CD4-positive, alpha-beta memory T cell (primary cell): ENCODE measurements at regions not wholly inside any gene's neighbourhood (a gene's known extent, or its start where the extent isn't known, plus 50 kb on each side); places are given as distances from the start of the nearest gene placed in this dataset.
A peak's percentile ranks its signal among the peaks of the same experiment; 100 is the strongest.

Experiments used
- CTCF ChIA-PET: fragments of 350-600 bp; sonication (Branson Sonifier 250); formaldehyde crosslinking; loops from one replicate; lab custom pipeline; 2021; ENCODE audit warnings: inconsistent platforms; ENCODE audit not compliant: partially characterized antibody; lab: Charles Lee
- POLR2A ChIA-PET: fragments of 350-600 bp; sonication (Branson Sonifier 250); formaldehyde crosslinking; loops from one replicate; lab custom pipeline; 2021; ENCODE audit not compliant: partially characterized antibody; lab: Charles Lee
- DNase-seq, 5 donors: peaks; one replicate each; pipeline versions ENCODE4 v3.0.0 to v3.0.0-alpha.2; 2020 to 2022; ENCODE audit warnings: mixed read lengths in 1 of 5
- H3K27ac ChIP-seq: one replicate; pipeline ENCODE4 v1.7.0; 2013; ENCODE audit warnings: low read depth, low read length
- H3K27me3 ChIP-seq: 2 replicates; pipeline ENCODE4 v1.7.0; 2013; ENCODE audit warnings: mild to moderate bottlenecking, low read length, moderate library complexity; ENCODE audit not compliant: insufficient read depth
- H3K36me3 ChIP-seq: 2 replicates; pipeline ENCODE4 v1.7.0; 2013; ENCODE audit warnings: mild to moderate bottlenecking, low read length, moderate library complexity; ENCODE audit not compliant: insufficient read depth
- H3K4me1 ChIP-seq: 2 replicates; pipeline ENCODE4 v1.7.0; 2013; ENCODE audit warnings: mild to moderate bottlenecking, low read length, moderate library complexity; ENCODE audit not compliant: insufficient read depth
- H3K4me3 ChIP-seq, 2 donors: one replicate each; pipeline ENCODE4 v1.7.0; 2013; ENCODE audit warnings: low read length in 2 of 2, mild to moderate bottlenecking in 1 of 2
- H3K9me3 ChIP-seq, 2 donors: one replicate each; pipeline ENCODE4 v1.7.0; 2013; ENCODE audit warnings: low read length in 2 of 2, control low read depth in 1 of 2; ENCODE audit not compliant: control insufficient read depth in 1 of 2
- H3K27ac Mint-ChIP-seq, 7 donors: one replicate each; pipeline ENCODE4 v1.8.0; 2020 to 2021; ENCODE audit warnings: mixed read lengths in 7 of 7, mild to moderate bottlenecking in 6 of 7, inconsistent platforms in 3 of 7, moderate library complexity in 3 of 7
- H3K27me3 Mint-ChIP-seq, 2 donors: one replicate each; pipeline ENCODE4 v1.8.0; 2020 to 2021; ENCODE audit warnings: mixed read lengths in 2 of 2
- H3K36me3 Mint-ChIP-seq, 2 donors: one replicate each; pipeline ENCODE4 v1.8.0; 2020 to 2021; ENCODE audit warnings: mixed read lengths in 2 of 2, inconsistent platforms in 1 of 2, mild to moderate bottlenecking in 1 of 2
- H3K4me1 Mint-ChIP-seq, 4 donors: one replicate each; pipeline ENCODE4 v1.8.0; 2020 to 2021; ENCODE audit warnings: mixed read lengths in 4 of 4, mild to moderate bottlenecking in 1 of 4
- H3K4me3 Mint-ChIP-seq, 8 donors: one replicate each; pipeline ENCODE4 v1.8.0; 2020 to 2021; ENCODE audit warnings: mixed read lengths in 8 of 8, mild to moderate bottlenecking in 7 of 8, moderate library complexity in 6 of 8, inconsistent platforms in 3 of 8
- H3K9me3 Mint-ChIP-seq, 8 donors: one replicate each; pipeline ENCODE4 v1.8.0; 2020 to 2021; ENCODE audit warnings: mixed read lengths in 8 of 8, mild to moderate bottlenecking in 5 of 8, inconsistent platforms in 3 of 8, moderate library complexity in 1 of 8
- intact Hi-C: fragments of 100-400 bp; cut with micrococcal nuclease; formaldehyde crosslinking; loops from one replicate; pipeline ENCODE4 v1.15.1; 2023

GRCh38 chr9:11968631-11969030 lies 724.6 kb upstream of the TYRP1 start:
- H3K4me3 Mint-ChIP-seq, result no peak overlapping the region
- peaks cover 0 to 28% (median 16%) of the 10 kb centered on the region in 8 donors for H3K9me3 Mint-ChIP-seq
- POLR2A ChIA-PET, result no interaction called here
- CTCF ChIA-PET, result no interaction called here
- H3K27ac Mint-ChIP-seq, result no peak overlapping the region
- no peaks in the 10 kb centered on the region for H3K36me3 ChIP-seq
- no peak overlapping the region for H3K4me3 ChIP-seq
- DNase-seq, result no peak
- H3K4me1 Mint-ChIP-seq, result no peaks in the 10 kb centered on the region
- no peaks in the 10 kb centered on the region for H3K27me3 ChIP-seq
- no peak overlapping the region for H3K27ac ChIP-seq
- H3K4me1 ChIP-seq, result no peaks in the 10 kb centered on the region
- H3K27me3 Mint-ChIP-seq, result no peaks in the 10 kb centered on the region
- intact Hi-C loops, result no loop called here
- H3K9me3 ChIP-seq, result no peaks in the 10 kb centered on the region
- no peaks in the 10 kb centered on the region for H3K36me3 Mint-ChIP-seq

DNA sequence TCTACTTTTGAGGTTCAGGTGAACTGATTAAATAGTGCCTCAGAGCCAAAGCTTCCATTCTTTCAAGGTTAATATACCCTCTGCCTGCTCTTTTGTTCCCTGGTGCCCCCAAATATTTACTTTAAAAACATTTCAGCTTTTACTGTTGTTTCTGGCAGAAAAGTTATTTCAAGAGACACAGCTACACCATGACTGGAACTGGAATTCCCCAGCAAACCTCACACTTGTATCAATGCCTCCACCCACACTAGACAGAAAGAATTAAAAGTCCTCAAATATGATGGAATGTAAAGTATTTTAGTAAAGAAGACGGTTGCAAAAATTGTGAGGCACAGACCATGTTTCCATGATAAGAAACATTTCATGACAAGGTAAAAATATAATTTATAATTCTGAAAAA lies 720.2 kb upstream of the TYRP1 start:
- DNase-seq, result no peak
- H3K4me1 Mint-ChIP-seq, result no peaks in the 10 kb centered on the region
- H3K9me3 ChIP-seq, result no peaks in the 10 kb centered on the region
- no peaks in the 10 kb centered on the region for H3K36me3 ChIP-seq
- H3K27ac ChIP-seq, result no peak overlapping the region
- POLR2A ChIA-PET, result no interaction called here
- intact Hi-C loops, result no loop called here
- H3K4me3 Mint-ChIP-seq, result no peak overlapping the region
- H3K9me3 Mint-ChIP-seq, result peaks cover 0 to 27% (median 13%) of the 10 kb centered on the region in 8 donors
- H3K27me3 ChIP-seq, result no peaks in the 10 kb centered on the region
- no peak overlapping the region for H3K27ac Mint-ChIP-seq
- no peak overlapping the region for H3K4me3 ChIP-seq
- no peaks in the 10 kb centered on the region for H3K4me1 ChIP-seq
- no peaks in the 10 kb centered on the region for H3K36me3 Mint-ChIP-seq
- no peaks in the 10 kb centered on the region for H3K27me3 Mint-ChIP-seq
- CTCF ChIA-PET, result no interaction called here

- Histone ChIP-seq H3K9me3 (no peaks in the 10 kb centered on the region), H3K36me3 (no peaks in the 10 kb centered on the region), H3K27me3 (no peaks in the 10 kb centered on the region), H3K4me1 (no peaks in the 10 kb centered on the region), H3K27ac (no peak overlapping the region), H3K4me3 (no peak overlapping the region)
- H3K9me3 Mint-ChIP-seq, result peaks cover 0 to 31% (median 14%) of the 10 kb centered on the region in 8 donors
- no peaks in the 10 kb centered on the region for H3K27me3 Mint-ChIP-seq
- H3K4me1 Mint-ChIP-seq, result no peaks in the 10 kb centered on the region
- no peaks in the 10 kb centered on the region for H3K36me3 Mint-ChIP-seq
- intact Hi-C loops, result no loop called here
- DNase-seq, result no peak
- ChIA-PET POLR2A (no interaction called here), CTCF (no interaction called here)
- H3K4me3 Mint-ChIP-seq, result no peak overlapping the region
- H3K27ac Mint-ChIP-seq, result no peak overlapping the region
Observed at GRCh38 chr9:11973511-11973910, 719.7 kb upstream of the TYRP1 start.

- no peaks in the 10 kb centered on the region for H3K36me3 ChIP-seq
- DNase-seq, result no peak
- no peaks in the 10 kb centered on the region for H3K36me3 Mint-ChIP-seq
- no peak overlapping the region for H3K27ac Mint-ChIP-seq
- intact Hi-C loops, result no loop called here
- ChIA-PET CTCF (no interaction called here), POLR2A (no interaction called here)
- no peaks in the 10 kb centered on the region for H3K4me1 Mint-ChIP-seq
- no peaks in the 10 kb centered on the region for H3K27me3 ChIP-seq
- no peaks in the 10 kb centered on the region for H3K9me3 ChIP-seq
- no peak overlapping the region for H3K4me3 ChIP-seq
- no peaks in the 10 kb centered on the region for H3K27me3 Mint-ChIP-seq
- H3K4me1 ChIP-seq, result no peaks in the 10 kb centered on the region
- no peak overlapping the region for H3K4me3 Mint-ChIP-seq
- peaks cover 0 to 26% (median 13%) of the 10 kb centered on the region in 8 donors for H3K9me3 Mint-ChIP-seq
- no peak overlapping the region for H3K27ac ChIP-seq
Observed at GRCh38 chr9:11992866-11993265, 700.3 kb upstream of the TYRP1 start.

DNA sequence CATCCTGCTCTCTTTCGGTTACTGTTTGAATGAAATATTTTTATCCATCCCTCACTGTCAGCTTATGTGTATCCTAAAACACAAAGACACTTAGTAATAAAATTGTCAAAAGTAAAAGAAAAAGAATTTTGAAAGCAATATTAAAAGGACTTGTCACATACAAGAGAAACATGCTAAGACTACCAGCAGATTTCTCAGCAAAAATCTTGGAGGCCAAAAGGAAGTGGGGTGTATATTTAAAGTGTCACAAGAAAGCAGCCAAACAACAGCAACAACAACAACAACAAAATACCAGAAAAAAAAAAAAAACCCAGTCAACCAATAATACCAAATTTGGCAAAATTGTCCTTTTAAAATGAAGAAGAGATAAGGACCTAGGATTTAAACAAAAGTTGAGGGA lies 678.7 kb upstream of the TYRP1 start:
- peak overlapping the region in 1 of 7 donors; percentile 73 for H3K27ac Mint-ChIP-seq
- CTCF ChIA-PET, result no interaction called here
- intact Hi-C loops, result no loop called here
- H3K4me3 Mint-ChIP-seq, result no peak overlapping the region
- Histone ChIP-seq H3K27me3 (no peaks in the 10 kb centered on the region), H3K27ac (no peak overlapping the region), H3K4me3 (no peak overlapping the region), H3K9me3 (no peaks in the 10 kb centered on the region), H3K36me3 (no peaks in the 10 kb centered on the region), H3K4me1 (no peaks in the 10 kb centered on the region)
- no peaks in the 10 kb centered on the region for H3K27me3 Mint-ChIP-seq
- H3K36me3 Mint-ChIP-seq, result no peaks in the 10 kb centered on the region
- H3K4me1 Mint-ChIP-seq, result no peaks in the 10 kb centered on the region
- POLR2A ChIA-PET, result no interaction called here
- DNase-seq, result no peak
- peaks cover 2 to 54% (median 27%) of the 10 kb centered on the region in 8 donors for H3K9me3 Mint-ChIP-seq

DNA sequence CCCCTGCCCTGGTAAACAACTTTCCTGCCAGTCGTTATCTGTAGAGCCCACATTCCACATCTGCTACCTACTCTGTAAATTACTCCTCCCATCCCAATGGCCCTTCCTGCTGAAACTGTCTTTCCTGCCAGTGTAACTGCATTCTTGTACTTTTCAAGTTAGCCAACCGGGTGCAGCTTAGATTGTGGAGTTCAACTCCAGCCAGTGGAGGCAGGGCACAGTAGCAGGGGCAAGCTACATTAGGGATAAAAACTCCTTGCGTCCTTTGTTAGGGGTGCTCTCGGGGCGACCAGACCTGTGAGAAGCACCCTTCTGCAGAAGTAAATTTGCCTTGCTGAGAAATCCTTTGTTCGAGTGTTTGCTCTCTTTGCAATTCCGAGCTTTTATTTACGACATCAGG lies 639.0 kb upstream of the TYRP1 start:
- Histone ChIP-seq H3K9me3 (peaks cover 0 to 9% of the 10 kb centered on the region in 2 donors), H3K4me1 (no peaks in the 10 kb centered on the region), H3K36me3 (no peaks in the 10 kb centered on the region), H3K27ac (no peak overlapping the region), H3K27me3 (no peaks in the 10 kb centered on the region), H3K4me3 (no peak overlapping the region)
- H3K9me3 Mint-ChIP-seq, result peaks cover 2 to 42% (median 23%) of the 10 kb centered on the region in 8 donors
- CTCF ChIA-PET, result no interaction called here
- POLR2A ChIA-PET, result no interaction called here
- no peak overlapping the region for H3K27ac Mint-ChIP-seq
- DNase-seq, result no peak
- intact Hi-C loops, result no loop called here
- no peaks in the 10 kb centered on the region for H3K27me3 Mint-ChIP-seq
- no peak overlapping the region for H3K4me3 Mint-ChIP-seq
- H3K36me3 Mint-ChIP-seq, result no peaks in the 10 kb centered on the region
- no peaks in the 10 kb centered on the region for H3K4me1 Mint-ChIP-seq

DNA sequence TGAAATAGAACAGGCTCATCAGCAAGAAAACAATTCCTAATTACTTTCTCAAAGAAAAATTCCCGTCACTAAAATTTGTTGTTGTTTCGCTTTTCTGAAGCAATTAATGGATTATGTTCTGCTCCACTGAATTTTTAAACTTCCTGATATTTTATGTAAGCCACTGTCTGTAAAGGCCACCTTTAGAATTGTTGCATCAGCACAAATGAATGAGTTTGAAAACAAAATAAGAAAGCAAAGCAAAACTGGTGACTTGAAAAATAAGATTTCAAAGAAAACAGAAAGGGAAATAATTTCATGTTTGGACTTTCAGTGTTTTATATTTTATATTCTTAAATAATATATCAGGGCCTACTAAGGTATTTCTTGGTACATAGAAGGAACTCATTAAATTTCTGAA lies 636.3 kb upstream of the TYRP1 start:
- Mint-ChIP-seq H3K36me3 (no peaks in the 10 kb centered on the region), H3K9me3 (peaks cover 7 to 52% (median 32%) of the 10 kb centered on the region in 8 donors), H3K27ac (no peak overlapping the region), H3K4me3 (no peak overlapping the region), H3K27me3 (no peaks in the 10 kb centered on the region), H3K4me1 (no peaks in the 10 kb centered on the region)
- no peaks in the 10 kb centered on the region for H3K27me3 ChIP-seq
- POLR2A ChIA-PET, result no interaction called here
- H3K36me3 ChIP-seq, result no peaks in the 10 kb centered on the region
- no peak overlapping the region for H3K27ac ChIP-seq
- no peak for DNase-seq
- CTCF ChIA-PET, result no interaction called here
- peaks cover 0 to 9% of the 10 kb centered on the region in 2 donors for H3K9me3 ChIP-seq
- H3K4me1 ChIP-seq, result no peaks in the 10 kb centered on the region
- intact Hi-C loops, result no loop called here
- no peak overlapping the region for H3K4me3 ChIP-seq

GRCh38 chr9:12060067-12060466 lies 633.1 kb upstream of the TYRP1 start:
- Mint-ChIP-seq H3K36me3 (no peaks in the 10 kb centered on the region), H3K4me1 (no peaks in the 10 kb centered on the region), H3K4me3 (no peak overlapping the region), H3K27ac (no peak overlapping the region), H3K27me3 (no peaks in the 10 kb centered on the region), H3K9me3 (peaks cover 6 to 35% (median 27%) of the 10 kb centered on the region in 8 donors)
- no peaks in the 10 kb centered on the region for H3K36me3 ChIP-seq
- ChIA-PET CTCF (no interaction called here), POLR2A (no interaction called here)
- H3K4me1 ChIP-seq, result no peaks in the 10 kb centered on the region
- intact Hi-C loops, result no loop called here
- no peak overlapping the region for H3K27ac ChIP-seq
- H3K27me3 ChIP-seq, result no peaks in the 10 kb centered on the region
- no peak for DNase-seq
- H3K4me3 ChIP-seq, result no peak overlapping the region
- H3K9me3 ChIP-seq, result peaks cover 0 to under 1% of the 10 kb centered on the region in 2 donors
